GM10266 (cell line): ENCODE measurements at regions not wholly inside any gene's neighbourhood (a gene's known extent, or its start where the extent isn't known, plus 50 kb on each side); places are given as distances from the start of the nearest gene placed in this dataset.

ENCODE experiments used
- DNase-seq: peaks from one replicate; pipeline ENCODE4 v3.0.0; 2012; ENCODE audit errors: extremely low spot score
- CTCF ChIP-seq: IDR thresholded peaks from 2 replicates; pipeline ENCODE4 v1.5.1; 2012; ENCODE audit warnings: mild to moderate bottlenecking, low read depth; ENCODE audit not compliant: control insufficient read depth, insufficient read depth; ENCODE audit errors: missing control alignments

- DNase-seq = no peak
- no peak for TF ChIP-seq CTCF
Observed at GRCh38 chr2:239601201-239601851, 200.5 kb upstream of the HDAC4 start.

GRCh38 chr2:239600650-239601049, 199.8 kb upstream of the HDAC4 start:
- no peak for TF ChIP-seq CTCF
- no peak for DNase-seq

DNA sequence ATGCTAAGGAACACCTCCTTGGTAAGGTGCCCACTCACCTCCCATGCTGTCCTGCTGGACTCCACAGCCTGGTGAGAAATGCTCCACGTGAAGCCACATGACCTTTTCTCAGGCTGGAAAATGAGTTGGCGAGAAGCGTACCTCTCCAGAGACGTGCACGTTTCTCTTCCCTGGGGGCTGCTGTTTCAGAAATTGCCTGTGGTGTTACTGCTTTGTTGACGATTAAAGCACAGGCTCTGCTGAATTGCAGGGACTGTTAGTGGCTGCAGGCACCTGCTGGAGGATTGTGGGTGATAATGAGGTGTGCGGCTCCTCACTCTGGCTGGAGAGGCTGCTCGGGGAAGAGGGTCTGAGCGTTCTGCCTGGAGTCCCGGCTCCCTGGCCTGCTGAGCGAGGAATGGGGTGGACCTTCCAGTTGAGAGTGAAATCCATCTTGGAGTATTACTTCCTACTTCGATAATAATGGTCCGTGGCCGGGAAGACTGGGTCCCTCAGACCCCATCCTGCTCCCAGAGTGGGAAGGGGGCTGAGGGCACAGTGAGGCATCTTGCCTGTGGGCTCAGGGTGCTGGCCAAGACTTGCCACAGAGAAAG, 199.3 kb upstream of the HDAC4 start:
- no peak for TF ChIP-seq CTCF
- no peak for DNase-seq

DNA sequence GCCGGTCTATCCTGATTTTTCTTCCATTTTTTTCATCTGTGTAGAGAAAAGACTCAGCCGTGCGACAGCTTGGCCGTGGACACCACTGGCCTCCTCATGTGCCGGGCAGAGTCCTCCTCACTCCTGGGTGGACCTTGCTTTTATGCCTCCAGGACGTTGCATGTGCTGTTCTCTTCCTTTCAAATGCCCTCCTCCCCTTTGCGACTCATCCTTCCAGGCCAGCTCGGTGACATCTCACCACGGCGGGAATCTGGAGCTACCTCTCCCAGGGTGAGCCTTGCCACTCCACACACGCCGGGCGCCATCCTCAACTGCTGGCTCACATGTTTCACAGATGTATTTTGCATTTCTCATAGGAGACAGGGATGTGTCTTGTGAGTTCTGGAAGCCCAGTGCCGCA, 198.5 kb upstream of the HDAC4 start:
- no peak for DNase-seq
- no peak for TF ChIP-seq CTCF

DNA sequence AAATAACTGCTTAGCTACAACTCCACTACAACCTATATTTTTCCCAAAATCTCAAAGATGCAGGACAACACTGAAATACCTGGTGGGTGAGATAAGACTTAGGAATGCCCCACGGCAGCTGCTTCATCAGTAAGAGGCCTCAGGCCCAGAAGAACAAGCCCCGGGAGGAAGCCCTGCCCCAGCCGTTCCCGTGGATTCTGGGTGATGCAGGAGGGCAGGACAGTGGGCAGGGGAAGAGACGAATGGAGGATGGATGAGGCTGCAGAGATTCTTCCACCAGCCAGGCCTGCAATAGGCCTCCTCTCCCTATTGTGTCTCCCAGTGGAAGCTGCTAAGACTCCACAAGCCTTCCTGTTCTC, 197.9 kb upstream of the HDAC4 start:
- DNase-seq = no peak
- TF ChIP-seq CTCF = no peak

DNA sequence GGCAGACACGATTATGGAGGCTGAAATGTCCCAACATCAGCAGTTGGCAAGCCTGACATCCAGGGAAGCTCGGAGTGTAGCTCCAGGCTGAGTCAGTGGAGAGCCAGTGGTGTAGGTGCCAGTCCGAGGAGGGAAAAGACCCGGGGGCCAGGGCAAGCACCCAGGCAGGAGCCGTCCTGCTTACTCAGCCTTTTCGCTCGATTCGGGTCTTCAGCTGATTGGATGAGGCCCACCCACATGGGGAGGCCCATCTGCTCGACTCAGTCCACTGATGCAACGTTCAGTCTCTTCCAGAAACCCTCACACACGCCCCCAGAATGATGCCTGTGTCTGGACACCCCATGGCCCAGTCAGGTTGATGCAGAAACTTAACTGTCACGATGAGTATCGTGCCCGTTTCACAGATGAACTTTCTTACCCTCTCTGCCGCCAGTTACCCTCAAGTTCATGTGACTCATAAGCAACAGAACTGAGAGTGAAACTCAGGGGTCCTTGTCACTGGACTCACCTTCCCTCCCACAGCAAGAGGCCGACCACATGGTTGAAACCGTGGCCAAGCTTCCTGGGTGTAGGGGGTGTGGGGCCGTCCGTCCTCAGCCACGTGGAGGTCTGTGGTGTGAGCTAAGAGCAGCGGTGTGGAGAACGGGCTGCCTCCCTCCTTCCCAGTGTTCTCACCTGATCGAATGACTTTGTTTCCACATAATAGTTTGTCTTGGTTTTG, 197.4 kb upstream of the HDAC4 start:
- no peak for DNase-seq
- TF ChIP-seq CTCF = no peak

DNA sequence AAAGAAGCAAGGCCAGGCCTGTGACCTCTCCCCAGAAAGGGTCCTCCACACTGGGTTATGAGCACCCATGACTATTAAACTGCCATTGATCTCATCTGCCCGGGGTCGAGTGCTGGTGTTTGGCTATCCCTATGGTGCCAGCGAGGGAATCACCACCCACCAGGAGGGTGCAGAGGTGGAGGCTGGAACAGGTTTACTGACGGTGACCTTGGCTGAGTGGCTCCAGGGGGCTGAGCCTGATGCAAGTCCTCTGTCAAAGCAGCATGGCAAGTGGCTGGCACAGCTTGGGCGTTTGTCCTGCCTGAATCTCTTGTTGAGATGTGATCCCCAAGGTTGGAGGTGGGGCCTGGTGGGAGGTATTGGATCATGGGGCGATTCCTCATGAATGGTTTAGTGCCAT, 196.4 kb upstream of the HDAC4 start:
- no peak for DNase-seq
- no peak for TF ChIP-seq CTCF
